GM12878 (cell line): ENCODE measurements at regions not wholly inside any gene's neighbourhood (a gene's known extent, or its start where the extent isn't known, plus 50 kb on each side); places are given as distances from the start of the nearest gene placed in this dataset.

Experiments
- ATAC-seq: fragments of 200-7000 bp; cut with Tn5 transposase; 3 replicates; pipeline ENCODE4 v1.9.1; 2020; ENCODE audit warnings: mild to moderate bottlenecking, moderate library complexity
- BruUV-seq: library from RNA; stranded (reverse); fragments of 400-500 nt; replicated peaks from 2 replicates; lab custom pipeline; 2021; lab: Mats Ljungman, UMichigan
- CTCF ChIA-PET: fragments of 300-600 bp; sonication (Branson Sonifier 250); formaldehyde crosslinking; extraction: SDS; loops from one replicate; lab custom pipeline; 2021; ENCODE audit warnings: inconsistent platforms; lab: Yijun Ruan, JAX
- POLR2A ChIA-PET: fragments of 350-600 bp; formaldehyde crosslinking; extraction: SDS; loops from one replicate; lab custom pipeline; 2021; ENCODE audit warnings: inconsistent platforms; lab: Charles Lee
- RAD21 ChIA-PET: fragments of 300-600 bp; sonication (Branson Sonifier 250); formaldehyde crosslinking; loops from one replicate; lab custom pipeline; 2023; ENCODE audit warnings: antibody characterized with exemption; ENCODE audit not compliant: unreplicated experiment; lab: Charles Lee
- SMC1A ChIA-PET: fragments of 300-600 bp; sonication (Branson Sonifier 250); formaldehyde crosslinking; loops from one replicate; lab custom pipeline; 2023; ENCODE audit not compliant: unreplicated experiment, uncharacterized antibody; lab: Charles Lee
- DNase-seq: peaks from one replicate; pipeline ENCODE4 v3.0.0-alpha.2; 2011; ENCODE audit warnings: low read depth, low spot score
- FAIRE-seq: peaks from 3 replicates; lab custom pipeline; 2011; peaks lifted over from hg19 to GRCh38; lab: Jason Lieb, UNC
- H2AFZ ChIP-seq: 2 replicates; pipeline ENCODE4 v1.6.0; 2011; ENCODE audit warnings: low read depth, low read length, control low read depth; ENCODE audit not compliant: control insufficient read depth
- H3K27ac ChIP-seq: 2 replicates; pipeline ENCODE4 v1.5.1; 2011; ENCODE audit warnings: control low read depth; ENCODE audit not compliant: control insufficient read depth, insufficient read depth
- H3K27me3 ChIP-seq, 2 experiments: replicated peaks in 1 of 2; 2 replicates each; pipeline versions ENCODE4 v1.6.0 to v1.6.1; 2011; ENCODE audit warnings: low read length in 1 of 2; ENCODE audit not compliant: control insufficient read depth in 2 of 2, insufficient read depth in 2 of 2
- H3K36me3 ChIP-seq, 2 experiments: 2 replicates each; pipeline ENCODE4 v1.5.1; 2011; ENCODE audit warnings: low read length in 1 of 2; ENCODE audit not compliant: control insufficient read depth in 2 of 2, insufficient read depth in 2 of 2
- H3K4me1 ChIP-seq: 2 replicates; pipeline ENCODE4 v1.6.1; 2011; ENCODE audit warnings: mild to moderate bottlenecking, low read length, moderate library complexity, mixed read lengths; ENCODE audit not compliant: control insufficient read depth, insufficient read depth
- H3K4me2 ChIP-seq: 2 replicates; pipeline ENCODE4 v1.6.0; 2011; ENCODE audit warnings: control low read depth; ENCODE audit not compliant: control insufficient read depth, insufficient read depth
- H3K4me3 ChIP-seq: fragments of 200-600 bp; sonication (generic); 2 replicates; pipeline ENCODE4 v1.5.1; 2016
- H3K79me2 ChIP-seq: 2 replicates; pipeline ENCODE4 v1.6.0; 2011; ENCODE audit warnings: low read length; ENCODE audit not compliant: control insufficient read depth, insufficient read depth
- H3K9ac ChIP-seq: 2 replicates; pipeline ENCODE4 v1.8.0; 2011; ENCODE audit warnings: low read length, control low read depth, mixed read lengths; ENCODE audit not compliant: control insufficient read depth, insufficient read depth
- H3K9me3 ChIP-seq: replicated peaks from 3 replicates; pipeline ENCODE4 v1.5.1; 2011; ENCODE audit warnings: mild to moderate bottlenecking, low read length; ENCODE audit not compliant: control insufficient read depth, insufficient read depth
- H4K20me1 ChIP-seq: 2 replicates; pipeline ENCODE4 v1.6.0; 2011; ENCODE audit not compliant: control insufficient read depth, insufficient read depth
- ATF2 ChIP-seq: IDR thresholded peaks from 2 replicates; pipeline ENCODE4 v1.6.1; 2012; ENCODE audit warnings: low read length, inconsistent platforms
- BMI1 ChIP-seq: fragments of 450-650 bp; IDR thresholded peaks from 2 replicates; pipeline ENCODE4 v1.6.1; 2016; ENCODE audit warnings: mild to moderate bottlenecking, moderate library complexity, borderline replicate concordance
- HDGF ChIP-seq: fragments of 450-650 bp; IDR thresholded peaks from 2 replicates; pipeline ENCODE4 v1.6.1; 2016; ENCODE audit warnings: antibody characterized with exemption
- IRF5 ChIP-seq: fragments of 450-650 bp; IDR thresholded peaks from 2 replicates; pipeline ENCODE4 v1.6.1; 2017; ENCODE audit warnings: borderline replicate concordance
- NFIC ChIP-seq: IDR thresholded peaks from 2 replicates; pipeline ENCODE4 v1.6.1; 2012; ENCODE audit warnings: low read depth, mild to moderate bottlenecking, inconsistent platforms, low read length, moderate library complexity
- NFYA ChIP-seq: IDR thresholded peaks from 2 replicates; pipeline ENCODE4 v1.6.1; 2011; ENCODE audit warnings: low read depth, mild to moderate bottlenecking, low read length, improper control_type of control experiment, borderline replicate concordance
- RUNX3 ChIP-seq: IDR thresholded peaks from 2 replicates; pipeline ENCODE4 v1.6.1; 2012; ENCODE audit warnings: low read length, inconsistent platforms
- TAF1 ChIP-seq: IDR thresholded peaks from 2 replicates; pipeline ENCODE4 v1.6.1; 2011; ENCODE audit warnings: mild to moderate bottlenecking, low read depth, low read length, borderline replicate concordance
- ZNF207 ChIP-seq: fragments of 450-650 bp; IDR thresholded peaks from 2 replicates; pipeline ENCODE4 v1.6.1; 2014; ENCODE audit warnings: antibody characterized with exemption, mild to moderate bottlenecking, borderline replicate concordance
- ZZZ3 ChIP-seq: IDR thresholded peaks from 2 replicates; pipeline ENCODE4 v1.6.1; 2011; ENCODE audit warnings: low read depth; ENCODE audit not compliant: control insufficient read depth, insufficient read length
- WGBS: methylation state at CpG from one replicate; pipeline ENCODE4 v1.1.6; 2016; ENCODE audit warnings: low lambda C conversion rate; ENCODE audit not compliant: insufficient replicate concordance, insufficient coverage; ENCODE audit errors: missing lambda C conversion rate; 5-methylcytosine and 5-hydroxymethylcytosine counted together
- in situ Hi-C: fragments of 300-500 bp; cut with MboI; formaldehyde crosslinking; loops from 9 replicates; pipeline ENCODE4 v1.14.3; 2018; ENCODE audit warnings: mixed read lengths
- intact Hi-C: fragments of 100-400 bp; cut with micrococcal nuclease; formaldehyde crosslinking; loops from one replicate; pipeline ENCODE4 v1.14.2; 2022; ENCODE audit not compliant: unreplicated experiment

- no peak overlapping the region for H3K4me3 ChIP-seq
- no peak overlapping the region for H3K4me2 ChIP-seq
- CTCF ChIA-PET = interaction anchor here (0.8 to 4.4 kb wide), 2 partner anchors 17 to 326 kb away, joined by 3 to 23 read pairs; partner anchors contain the start of gene COL1A2
- no peak overlapping the region for H3K9ac ChIP-seq
- RAD21 ChIA-PET = interaction anchor here (1.3 to 2.7 kb wide), 2 partner anchors 17 to 18 kb away, joined by 3 to 10 read pairs; no protein-coding TSS in a partner anchor
- H2AFZ ChIP-seq = peak overlapping the region; percentile 51; the same call in 1 of the 2 replicates
- SMC1A ChIA-PET = interaction anchor here (0.6 to 1.7 kb wide), 4 partner anchors 14 to 31 kb away, joined by 3 to 5 read pairs (median 4); no protein-coding TSS in a partner anchor
- H3K9me3 ChIP-seq = no peaks in the 10 kb centered on the region
- no TSS peak for BruUV-seq
- POLR2A ChIA-PET = interaction anchor here (1.2 kb wide), 1 partner anchor 17 kb away, joined by 3 read pairs; no protein-coding TSS in a partner anchor
- in situ Hi-C loops = no loop called here
- no peaks in the 10 kb centered on the region for H3K79me2 ChIP-seq
- TF ChIP-seq RUNX3 (peak; percentile 32), NFIC (peak; percentile 23; the same call in 1 of the 2 replicates), IRF5 (no peak)
- WGBS = 42% methylated on average over 7 of the region's 7 CpGs
- DNase-seq (peak; percentile 21), FAIRE-seq (peak; percentile 49), ATAC-seq (peak; percentile 56)
- H3K4me1 ChIP-seq = peaks cover 13% of the 10 kb centered on the region
- H3K27ac ChIP-seq = no peak overlapping the region
- H3K27me3 ChIP-seq = no peaks in the 10 kb centered on the region
- H4K20me1 ChIP-seq = no peaks in the 10 kb centered on the region
- intact Hi-C loops = no loop called here
- no peaks in the 10 kb centered on the region for H3K36me3 ChIP-seq
These were observed 65.1 kb upstream of the BET1 start for GRCh38 chr7:94069162-94069739.

- TF ChIP-seq TAF1 (no peak), ZNF207 (no peak), ATF2 (no peak), BMI1 (no peak), NFYA (no peak), HDGF (no peak), ZZZ3 (no peak)
- TF ChIP-seq, all 136 proteins: peak for 0
- H3K9ac ChIP-seq = no peak overlapping the region
- H3K79me2 ChIP-seq = no peaks in the 10 kb centered on the region
- SMC1A ChIA-PET = no interaction called here
- in situ Hi-C loops = loop anchor here (10.0 kb wide), 1 partner anchor 276 kb away; no protein-coding TSS in a partner anchor
- no TSS peak for BruUV-seq
- DNase-seq (no peak), FAIRE-seq (no peak), ATAC-seq (no peak)
- intact Hi-C loops = no loop called here
- H3K4me3 ChIP-seq = no peak overlapping the region
- RAD21 ChIA-PET = no interaction called here
- H3K27me3 ChIP-seq = no peaks in the 10 kb centered on the region
- no peaks in the 10 kb centered on the region for H3K36me3 ChIP-seq
- CTCF ChIA-PET = no interaction called here
- H3K27ac ChIP-seq = no peak overlapping the region
- H3K9me3 ChIP-seq = no peaks in the 10 kb centered on the region
- H3K4me2 ChIP-seq = no peak overlapping the region
- WGBS = 63% methylated on average over 5 of the region's 5 CpGs
- no peak overlapping the region for H2AFZ ChIP-seq
- no peaks in the 10 kb centered on the region for H4K20me1 ChIP-seq
- POLR2A ChIA-PET = no interaction called here
- H3K4me1 ChIP-seq = no peaks in the 10 kb centered on the region
These were observed 76.4 kb upstream of the BET1 start for GRCh38 chr7:94080551-94080950.
